Ascending aorta (tissue), 2 donors: ENCODE measurements at regions not wholly inside any gene's neighbourhood (a gene's known extent, or its start where the extent isn't known, plus 50 kb on each side); places are given as distances from the start of the nearest gene placed in this dataset.

Experiments used
- DNase-seq, 2 donors: peaks; one replicate each; pipeline ENCODE4 v3.0.0-alpha.2; 2019; ENCODE audit warnings: low spot score in 2 of 2
- H3K27ac ChIP-seq, 2 donors: fragments of 200-600 bp; sonication (generic); one replicate each; pipeline ENCODE4 v1.5.1; 2016 to 2017; ENCODE audit warnings: mild to moderate bottlenecking in 1 of 2
- H3K27me3 ChIP-seq: fragments of 200-600 bp; sonication (generic); one replicate; pipeline ENCODE4 v1.5.1; 2017
- H3K36me3 ChIP-seq, 2 donors: fragments of 200-600 bp; sonication (generic); one replicate each; pipeline ENCODE4 v1.5.1; 2016
- H3K4me1 ChIP-seq, 2 donors: fragments of 200-600 bp; sonication (generic); one replicate each; pipeline ENCODE4 v1.5.1; 2016 to 2017; ENCODE audit warnings: mild to moderate bottlenecking in 1 of 2
- H3K4me3 ChIP-seq, 2 donors: fragments of 200-600 bp; sonication (generic); one replicate each; pipeline ENCODE4 v1.5.1; 2016 to 2017; ENCODE audit warnings: mild to moderate bottlenecking in 1 of 2
- H3K9me3 ChIP-seq, 2 donors: fragments of 200-600 bp; sonication (generic); one replicate each; pipeline ENCODE4 v1.5.1; 2016
- intact Hi-C: fragments of 100-400 bp; cut with DNase I; formaldehyde crosslinking; loops from one replicate; pipeline ENCODE4 v1.15.1; 2023
- TF ChIP-seq, protein P1 (sequence below), 3 experiments: fragments of 200-600 bp in 2 of 3; fragments of 450-650 bp in 1 of 3; sonication (generic) in 2 of 3; IDR thresholded peaks; one replicate each; pipeline ENCODE4 v1.5.1; 2016 to 2019; ENCODE audit warnings: antibody characterized with exemption in 3 of 3, mild to moderate bottlenecking in 1 of 3, moderate library complexity in 1 of 3

DNA sequence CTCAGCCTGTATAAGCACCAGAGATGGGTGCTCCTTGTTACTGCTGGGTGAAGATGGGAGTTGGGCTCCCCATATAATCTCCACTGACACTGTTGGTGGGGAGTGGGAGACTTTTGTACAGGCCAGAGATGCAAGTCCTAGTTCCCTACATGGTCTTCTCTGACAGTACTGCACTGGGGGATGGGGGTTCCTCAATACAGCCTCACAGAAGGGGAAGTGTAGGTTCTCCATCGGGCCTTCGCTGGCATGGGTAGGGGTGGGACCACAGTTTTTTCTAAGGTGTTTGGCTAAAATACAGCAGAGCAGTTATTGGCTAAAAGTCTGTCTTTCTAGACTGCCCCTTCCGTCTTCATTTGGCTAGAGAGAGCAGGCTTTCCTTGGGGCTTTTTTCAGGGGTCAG lies 167.2 kb upstream of the SERP2 start:
- H3K9me3 ChIP-seq = peaks cover 0 to 8% of the 10 kb centered on the region in 2 donors
- H3K36me3 ChIP-seq = no peaks in the 10 kb centered on the region
- H3K27me3 ChIP-seq = no peaks in the 10 kb centered on the region
- no peak overlapping the region for H3K27ac ChIP-seq
- intact Hi-C loops = no loop called here
- no peak for DNase-seq
- TF ChIP-seq, protein P1, sequence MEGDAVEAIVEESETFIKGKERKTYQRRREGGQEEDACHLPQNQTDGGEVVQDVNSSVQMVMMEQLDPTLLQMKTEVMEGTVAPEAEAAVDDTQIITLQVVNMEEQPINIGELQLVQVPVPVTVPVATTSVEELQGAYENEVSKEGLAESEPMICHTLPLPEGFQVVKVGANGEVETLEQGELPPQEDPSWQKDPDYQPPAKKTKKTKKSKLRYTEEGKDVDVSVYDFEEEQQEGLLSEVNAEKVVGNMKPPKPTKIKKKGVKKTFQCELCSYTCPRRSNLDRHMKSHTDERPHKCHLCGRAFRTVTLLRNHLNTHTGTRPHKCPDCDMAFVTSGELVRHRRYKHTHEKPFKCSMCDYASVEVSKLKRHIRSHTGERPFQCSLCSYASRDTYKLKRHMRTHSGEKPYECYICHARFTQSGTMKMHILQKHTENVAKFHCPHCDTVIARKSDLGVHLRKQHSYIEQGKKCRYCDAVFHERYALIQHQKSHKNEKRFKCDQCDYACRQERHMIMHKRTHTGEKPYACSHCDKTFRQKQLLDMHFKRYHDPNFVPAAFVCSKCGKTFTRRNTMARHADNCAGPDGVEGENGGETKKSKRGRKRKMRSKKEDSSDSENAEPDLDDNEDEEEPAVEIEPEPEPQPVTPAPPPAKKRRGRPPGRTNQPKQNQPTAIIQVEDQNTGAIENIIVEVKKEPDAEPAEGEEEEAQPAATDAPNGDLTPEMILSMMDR (IDR thresholded peaks at IDR 0.05) = no peak
- H3K4me3 ChIP-seq = no peak overlapping the region
- no peaks in the 10 kb centered on the region for H3K4me1 ChIP-seq

DNA sequence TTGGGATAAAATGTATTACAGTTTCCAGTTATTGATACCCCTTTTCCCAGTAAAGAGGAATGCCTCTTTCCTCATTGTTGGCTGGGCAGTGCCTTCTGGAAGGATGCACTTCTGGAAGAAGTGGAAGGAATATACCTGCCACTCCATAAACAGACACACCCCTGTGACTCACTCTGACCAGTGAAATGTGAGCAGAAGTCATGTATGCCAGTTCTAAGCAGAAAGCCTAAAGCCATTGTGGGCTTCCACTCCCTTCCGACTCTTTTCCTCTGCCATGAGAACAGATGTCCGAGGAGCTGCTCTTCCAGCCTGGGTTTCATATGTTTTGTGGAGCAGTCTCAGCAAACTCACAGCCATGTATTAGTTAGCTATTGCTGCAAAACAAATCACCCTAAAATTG lies 166.1 kb upstream of the SERP2 start:
- Histone ChIP-seq H3K36me3 (no peaks in the 10 kb centered on the region), H3K27ac (no peak overlapping the region), H3K9me3 (peaks cover 0 to 8% of the 10 kb centered on the region in 2 donors), H3K4me3 (no peak overlapping the region), H3K4me1 (no peaks in the 10 kb centered on the region), H3K27me3 (no peaks in the 10 kb centered on the region)
- no peak for DNase-seq
- intact Hi-C loops = no loop called here
- TF ChIP-seq, protein P1 (IDR thresholded peaks at IDR 0.05) = no peak

DNA sequence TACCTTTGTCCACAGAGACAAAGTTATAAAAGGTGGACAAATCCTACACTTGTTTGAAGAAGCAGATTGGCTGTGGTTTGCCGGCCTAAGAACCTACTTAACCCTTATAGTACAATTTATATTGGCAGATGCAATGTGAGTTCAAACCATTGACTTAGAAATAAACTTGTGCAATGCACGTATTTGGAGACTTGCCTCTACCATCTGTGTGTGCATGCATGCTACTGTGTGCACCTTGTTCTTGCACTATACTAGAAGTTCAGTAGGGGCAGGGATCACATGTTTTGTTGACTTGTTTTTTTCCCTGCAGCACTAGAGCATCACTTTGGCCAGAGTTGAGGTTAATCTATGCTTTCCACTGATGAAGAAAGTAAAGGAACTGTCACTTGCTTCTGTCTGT lies 163.1 kb upstream of the SERP2 start:
- TF ChIP-seq, protein P1 (IDR thresholded peaks at IDR 0.05) = no peak
- intact Hi-C loops = no loop called here

GRCh38 chr13:44211286-44211685 lies 162.3 kb upstream of the SERP2 start:
- Histone ChIP-seq H3K27ac (no peak overlapping the region), H3K9me3 (peaks cover 0 to 2% of the 10 kb centered on the region in 2 donors), H3K36me3 (no peaks in the 10 kb centered on the region), H3K27me3 (no peaks in the 10 kb centered on the region), H3K4me3 (no peak overlapping the region), H3K4me1 (no peaks in the 10 kb centered on the region)
- intact Hi-C loops = no loop called here
- DNase-seq = no peak
- TF ChIP-seq, protein P1 (IDR thresholded peaks at IDR 0.05) = no peak

More for the DNA sequence above, 163.1 kb upstream of the SERP2 start:
- DNase-seq = no peak
- no peaks in the 10 kb centered on the region for H3K36me3 ChIP-seq
- no peaks in the 10 kb centered on the region for H3K27me3 ChIP-seq
- H3K27ac ChIP-seq = no peak overlapping the region
- no peak overlapping the region for H3K4me3 ChIP-seq
- peaks cover 0 to 8% of the 10 kb centered on the region in 2 donors for H3K9me3 ChIP-seq
- H3K4me1 ChIP-seq = no peaks in the 10 kb centered on the region

GRCh38 chr13:44211704-44212346 lies 161.8 kb upstream of the SERP2 start:
- TF ChIP-seq, protein P1 (IDR thresholded peaks at IDR 0.05) = no peak
- no peaks in the 10 kb centered on the region for H3K9me3 ChIP-seq
- DNase-seq = no peak
- no peaks in the 10 kb centered on the region for H3K4me1 ChIP-seq
- no peak overlapping the region for H3K4me3 ChIP-seq
- H3K27ac ChIP-seq = no peak overlapping the region
- H3K36me3 ChIP-seq = no peaks in the 10 kb centered on the region
- H3K27me3 ChIP-seq = no peaks in the 10 kb centered on the region
- intact Hi-C loops = no loop called here
